SK-N-SH treated with all-trans-retinoic acid at 6 μM for 48 hours (cell line): ENCODE measurements at regions not wholly inside any gene's neighbourhood (a gene's known extent, or its start where the extent isn't known, plus 50 kb on each side); places are given as distances from the start of the nearest gene placed in this dataset.

Experiments
- ATAC-seq: fragments of 200-7000 bp; cut with Tn5 transposase; 3 replicates; pipeline ENCODE4 v1.9.1; 2020; ENCODE audit warnings: mild to moderate bottlenecking, moderate library complexity
- ARNTL ChIP-seq: fragments of 450-650 bp; formaldehyde crosslinking; IDR thresholded peaks from 2 replicates; pipeline ENCODE4 v1.5.0; 2020; ENCODE audit warnings: low read depth, mild to moderate bottlenecking, moderate library complexity, borderline replicate concordance
- BACH2 ChIP-seq: fragments of 250-450 bp; sonication (Bioruptor Pico); IDR thresholded peaks from 2 replicates; pipeline ENCODE4 v1.9.0; 2021; ENCODE audit warnings: mild to moderate bottlenecking, borderline replicate concordance
- CSDC2 ChIP-seq: fragments of 250-450 bp; sonication (Bioruptor Pico); IDR thresholded peaks from 2 replicates; pipeline ENCODE4 v1.5.0; 2020; ENCODE audit warnings: mild to moderate bottlenecking, moderate library complexity
- ESRRG ChIP-seq: fragments of 250-450 bp; sonication (Bioruptor Pico); IDR thresholded peaks from 2 replicates; pipeline ENCODE4 v1.6.1; 2021; ENCODE audit warnings: mild to moderate bottlenecking
- ISL1 ChIP-seq: fragments of 250-450 bp; sonication (Bioruptor Pico); IDR thresholded peaks from 2 replicates; pipeline ENCODE4 v2.1.2; 2022; ENCODE audit warnings: mild to moderate bottlenecking, moderate library complexity
- OSR1 ChIP-seq: fragments of 250-450 bp; sonication (Bioruptor Pico); IDR thresholded peaks from 2 replicates; pipeline ENCODE4 v1.8.0; 2022; ENCODE audit warnings: moderate library complexity, mild to moderate bottlenecking, inconsistent platforms
- PPARA ChIP-seq: fragments of 250-450 bp; sonication (Bioruptor Pico); IDR thresholded peaks from 2 replicates; pipeline ENCODE4 v1.5.0; 2020; ENCODE audit warnings: mild to moderate bottlenecking, borderline replicate concordance
- RARB ChIP-seq: fragments of 250-450 bp; sonication (Bioruptor Pico); IDR thresholded peaks from 2 replicates; pipeline ENCODE4 v1.8.0; 2021; ENCODE audit warnings: mild to moderate bottlenecking, moderate library complexity
- SNAI2 ChIP-seq: fragments of 250-450 bp; sonication (Bioruptor Pico); IDR thresholded peaks from 2 replicates; pipeline ENCODE4 v1.5.0; 2020; ENCODE audit warnings: mild to moderate bottlenecking, moderate library complexity
- TCF4 ChIP-seq: fragments of 250-450 bp; sonication (Bioruptor Pico); IDR thresholded peaks from 2 replicates; pipeline ENCODE4 v1.8.0; 2021; ENCODE audit warnings: mild to moderate bottlenecking, moderate library complexity, borderline replicate concordance
- TOX ChIP-seq: fragments of 250-450 bp; sonication (Bioruptor Pico); IDR thresholded peaks from 2 replicates; pipeline ENCODE4 v1.8.0; 2021; ENCODE audit warnings: mild to moderate bottlenecking, moderate library complexity, borderline replicate concordance
- ZC3H10 ChIP-seq: fragments of 250-450 bp; sonication (Bioruptor Pico); IDR thresholded peaks from 2 replicates; pipeline ENCODE4 v1.5.1; 2021; ENCODE audit warnings: mild to moderate bottlenecking, moderate library complexity
- ZFP3 ChIP-seq: fragments of 250-450 bp; sonication (Bioruptor Pico); IDR thresholded peaks from 2 replicates; pipeline ENCODE4 v1.5.0; 2020; ENCODE audit warnings: mild to moderate bottlenecking, moderate library complexity
- ZFP30 ChIP-seq: fragments of 450-650 bp; formaldehyde crosslinking; IDR thresholded peaks from 2 replicates; pipeline ENCODE4 v1.5.0; 2022; ENCODE audit warnings: mild to moderate bottlenecking, moderate library complexity
- ZNF565 ChIP-seq: fragments of 450-650 bp; formaldehyde crosslinking; conservative IDR thresholded peaks from 2 replicates; pipeline ENCODE4 v1.5.0; 2020; ENCODE audit warnings: low read depth, mild to moderate bottlenecking, moderate library complexity
- ZNF70 ChIP-seq: fragments of 450-650 bp; formaldehyde crosslinking; IDR thresholded peaks from 2 replicates; pipeline ENCODE4 v1.5.0; 2020; ENCODE audit warnings: mild to moderate bottlenecking, moderate library complexity
- ZNF8 ChIP-seq: fragments of 450-650 bp; formaldehyde crosslinking; IDR thresholded peaks from 2 replicates; pipeline ENCODE4 v1.5.0; 2020; ENCODE audit warnings: mild to moderate bottlenecking, moderate library complexity
- TF ChIP-seq, protein P1 (sequence below): fragments of 250-450 bp; sonication (Bioruptor Pico); IDR thresholded peaks from 2 replicates; pipeline ENCODE4 v1.5.1; 2020; ENCODE audit warnings: low read depth, mild to moderate bottlenecking, moderate library complexity
- TF ChIP-seq, protein P2 (sequence below): fragments of 250-450 bp; sonication (Bioruptor Pico); IDR thresholded peaks from 2 replicates; pipeline ENCODE4 v1.8.0; 2021; ENCODE audit warnings: low read depth, mild to moderate bottlenecking, moderate library complexity, borderline replicate concordance
- TF ChIP-seq, protein P3 (sequence below): fragments of 250-450 bp; sonication (Bioruptor Pico); IDR thresholded peaks from 2 replicates; pipeline ENCODE4 v1.5.0; 2020; ENCODE audit warnings: mild to moderate bottlenecking, moderate library complexity
- TF ChIP-seq, protein P4 (sequence below): fragments of 250-450 bp; sonication (Bioruptor Pico); IDR thresholded peaks from 2 replicates; pipeline ENCODE4 v1.8.0; 2020; ENCODE audit warnings: mild to moderate bottlenecking, moderate library complexity, borderline replicate concordance
- TF ChIP-seq, protein P5 (sequence below): fragments of 250-450 bp; sonication (Bioruptor Pico); IDR thresholded peaks from 2 replicates; pipeline ENCODE4 v1.5.1; 2021; ENCODE audit warnings: mild to moderate bottlenecking, moderate library complexity

DNA sequence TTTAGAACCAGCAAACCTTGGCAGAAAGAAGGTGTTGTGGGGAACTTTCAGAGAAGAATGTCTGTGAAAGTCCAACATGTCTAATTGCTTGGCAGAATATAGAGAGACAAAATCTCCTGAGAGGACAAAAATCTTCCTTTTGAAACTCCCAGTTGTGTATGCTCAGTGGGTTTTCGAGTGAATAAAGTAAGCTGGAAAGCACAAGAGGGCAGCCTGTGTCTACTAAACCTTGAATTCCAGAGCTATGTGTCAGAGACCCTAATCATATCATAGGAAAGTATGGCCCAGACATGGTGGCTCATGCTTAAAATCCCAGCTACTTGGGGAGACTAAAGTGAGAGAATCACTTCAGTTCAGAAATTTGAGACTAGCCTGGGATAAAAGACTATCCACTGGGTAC is 661.2 kb downstream of the SLC16A7 start:
- peak; percentile 68 for ATAC-seq
- TF ChIP-seq BACH2 (CRISPR knock-in tag) (no peak), ARNTL (CRISPR knock-in tag) (no peak), ZC3H10 (no peak), CSDC2 (CRISPR knock-in tag) (no peak), ZFP3 (CRISPR knock-in tag) (no peak), ISL1 (CRISPR knock-in tag) (no peak)
- TF ChIP-seq, protein P1, sequence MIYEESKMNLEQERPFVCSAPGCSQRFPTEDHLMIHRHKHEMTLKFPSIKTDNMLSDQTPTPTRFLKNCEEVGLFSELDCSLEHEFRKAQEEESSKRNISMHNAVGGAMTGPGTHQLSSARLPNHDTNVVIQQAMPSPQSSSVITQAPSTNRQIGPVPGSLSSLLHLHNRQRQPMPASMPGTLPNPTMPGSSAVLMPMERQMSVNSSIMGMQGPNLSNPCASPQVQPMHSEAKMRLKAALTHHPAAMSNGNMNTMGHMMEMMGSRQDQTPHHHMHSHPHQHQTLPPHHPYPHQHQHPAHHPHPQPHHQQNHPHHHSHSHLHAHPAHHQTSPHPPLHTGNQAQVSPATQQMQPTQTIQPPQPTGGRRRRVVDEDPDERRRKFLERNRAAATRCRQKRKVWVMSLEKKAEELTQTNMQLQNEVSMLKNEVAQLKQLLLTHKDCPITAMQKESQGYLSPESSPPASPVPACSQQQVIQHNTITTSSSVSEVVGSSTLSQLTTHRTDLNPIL (CRISPR knock-in tag), result no peak

DNA sequence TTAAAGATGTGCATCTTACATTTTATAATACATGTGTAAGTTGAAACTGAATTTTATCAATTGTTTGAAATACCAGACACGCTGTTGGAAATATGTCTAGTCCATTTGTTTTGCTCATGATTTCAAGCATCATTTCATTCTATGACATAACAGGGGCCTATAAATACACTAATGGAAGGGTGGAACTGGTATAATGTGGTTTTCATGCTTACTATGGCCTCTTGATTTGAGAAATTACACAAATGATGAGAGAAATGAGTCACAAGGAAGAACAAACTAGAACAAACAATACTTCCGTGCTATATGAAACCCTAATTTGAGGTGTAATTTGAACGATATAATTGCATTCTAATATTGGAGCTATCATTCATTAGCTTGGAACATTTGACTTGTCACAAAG is 663.4 kb downstream of the SLC16A7 start:
- TF ChIP-seq TCF4 (CRISPR knock-in tag), result no peak
- TF ChIP-seq, protein P2, sequence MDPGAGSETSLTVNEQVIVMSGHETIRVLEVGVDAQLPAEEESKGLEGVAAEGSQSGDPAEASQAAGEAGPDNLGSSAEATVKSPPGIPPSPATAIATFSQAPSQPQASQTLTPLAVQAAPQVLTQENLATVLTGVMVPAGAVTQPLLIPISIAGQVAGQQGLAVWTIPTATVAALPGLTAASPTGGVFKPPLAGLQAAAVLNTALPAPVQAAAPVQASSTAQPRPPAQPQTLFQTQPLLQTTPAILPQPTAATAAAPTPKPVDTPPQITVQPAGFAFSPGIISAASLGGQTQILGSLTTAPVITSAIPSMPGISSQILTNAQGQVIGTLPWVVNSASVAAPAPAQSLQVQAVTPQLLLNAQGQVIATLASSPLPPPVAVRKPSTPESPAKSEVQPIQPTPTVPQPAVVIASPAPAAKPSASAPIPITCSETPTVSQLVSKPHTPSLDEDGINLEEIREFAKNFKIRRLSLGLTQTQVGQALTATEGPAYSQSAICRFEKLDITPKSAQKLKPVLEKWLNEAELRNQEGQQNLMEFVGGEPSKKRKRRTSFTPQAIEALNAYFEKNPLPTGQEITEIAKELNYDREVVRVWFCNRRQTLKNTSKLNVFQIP, result no peak
- no peak for TF ChIP-seq ISL1 (CRISPR knock-in tag)
- no peak for TF ChIP-seq CSDC2 (CRISPR knock-in tag)
- TF ChIP-seq, protein P3, sequence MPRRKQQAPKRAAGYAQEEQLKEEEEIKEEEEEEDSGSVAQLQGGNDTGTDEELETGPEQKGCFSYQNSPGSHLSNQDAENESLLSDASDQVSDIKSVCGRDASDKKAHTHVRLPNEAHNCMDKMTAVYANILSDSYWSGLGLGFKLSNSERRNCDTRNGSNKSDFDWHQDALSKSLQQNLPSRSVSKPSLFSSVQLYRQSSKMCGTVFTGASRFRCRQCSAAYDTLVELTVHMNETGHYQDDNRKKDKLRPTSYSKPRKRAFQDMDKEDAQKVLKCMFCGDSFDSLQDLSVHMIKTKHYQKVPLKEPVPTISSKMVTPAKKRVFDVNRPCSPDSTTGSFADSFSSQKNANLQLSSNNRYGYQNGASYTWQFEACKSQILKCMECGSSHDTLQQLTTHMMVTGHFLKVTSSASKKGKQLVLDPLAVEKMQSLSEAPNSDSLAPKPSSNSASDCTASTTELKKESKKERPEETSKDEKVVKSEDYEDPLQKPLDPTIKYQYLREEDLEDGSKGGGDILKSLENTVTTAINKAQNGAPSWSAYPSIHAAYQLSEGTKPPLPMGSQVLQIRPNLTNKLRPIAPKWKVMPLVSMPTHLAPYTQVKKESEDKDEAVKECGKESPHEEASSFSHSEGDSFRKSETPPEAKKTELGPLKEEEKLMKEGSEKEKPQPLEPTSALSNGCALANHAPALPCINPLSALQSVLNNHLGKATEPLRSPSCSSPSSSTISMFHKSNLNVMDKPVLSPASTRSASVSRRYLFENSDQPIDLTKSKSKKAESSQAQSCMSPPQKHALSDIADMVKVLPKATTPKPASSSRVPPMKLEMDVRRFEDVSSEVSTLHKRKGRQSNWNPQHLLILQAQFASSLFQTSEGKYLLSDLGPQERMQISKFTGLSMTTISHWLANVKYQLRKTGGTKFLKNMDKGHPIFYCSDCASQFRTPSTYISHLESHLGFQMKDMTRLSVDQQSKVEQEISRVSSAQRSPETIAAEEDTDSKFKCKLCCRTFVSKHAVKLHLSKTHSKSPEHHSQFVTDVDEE (CRISPR knock-in tag), result no peak
- no peak for TF ChIP-seq OSR1 (CRISPR knock-in tag)
- TF ChIP-seq ZNF565, result no peak
- ATAC-seq, result no peak

DNA sequence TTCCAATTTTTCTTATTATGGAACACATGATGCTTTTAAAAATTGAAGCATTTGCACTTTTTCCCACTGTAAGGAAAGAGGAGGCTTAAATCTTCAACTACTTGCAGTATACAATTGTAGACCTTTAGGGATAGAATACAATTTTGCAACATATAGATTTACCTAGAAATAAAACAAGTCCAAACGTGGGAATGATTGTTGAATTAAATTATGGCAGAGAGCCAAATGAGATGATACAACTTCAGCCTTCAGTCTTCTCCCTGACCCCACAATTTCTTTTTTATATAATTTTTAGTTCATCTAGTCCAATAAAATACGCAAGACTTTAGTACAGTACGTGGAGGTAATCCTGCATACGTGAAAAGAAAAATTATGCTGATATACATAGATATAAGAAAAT is 666.5 kb downstream of the SLC16A7 start:
- TF ChIP-seq BACH2 (CRISPR knock-in tag), result no peak
- TF ChIP-seq CSDC2 (CRISPR knock-in tag), result no peak
- no peak for TF ChIP-seq TOX (CRISPR knock-in tag)
- no peak for TF ChIP-seq ZFP3 (CRISPR knock-in tag)
- no peak for TF ChIP-seq ZFP30 (CRISPR knock-in tag)
- TF ChIP-seq ZNF565, result no peak
- TF ChIP-seq, protein P2, result no peak
- TF ChIP-seq, protein P4, sequence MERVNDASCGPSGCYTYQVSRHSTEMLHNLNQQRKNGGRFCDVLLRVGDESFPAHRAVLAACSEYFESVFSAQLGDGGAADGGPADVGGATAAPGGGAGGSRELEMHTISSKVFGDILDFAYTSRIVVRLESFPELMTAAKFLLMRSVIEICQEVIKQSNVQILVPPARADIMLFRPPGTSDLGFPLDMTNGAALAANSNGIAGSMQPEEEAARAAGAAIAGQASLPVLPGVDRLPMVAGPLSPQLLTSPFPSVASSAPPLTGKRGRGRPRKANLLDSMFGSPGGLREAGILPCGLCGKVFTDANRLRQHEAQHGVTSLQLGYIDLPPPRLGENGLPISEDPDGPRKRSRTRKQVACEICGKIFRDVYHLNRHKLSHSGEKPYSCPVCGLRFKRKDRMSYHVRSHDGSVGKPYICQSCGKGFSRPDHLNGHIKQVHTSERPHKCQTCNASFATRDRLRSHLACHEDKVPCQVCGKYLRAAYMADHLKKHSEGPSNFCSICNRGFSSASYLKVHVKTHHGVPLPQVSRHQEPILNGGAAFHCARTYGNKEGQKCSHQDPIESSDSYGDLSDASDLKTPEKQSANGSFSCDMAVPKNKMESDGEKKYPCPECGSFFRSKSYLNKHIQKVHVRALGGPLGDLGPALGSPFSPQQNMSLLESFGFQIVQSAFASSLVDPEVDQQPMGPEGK (CRISPR knock-in tag), result no peak
- TF ChIP-seq, protein P1 (CRISPR knock-in tag), result no peak
- no peak for TF ChIP-seq SNAI2 (CRISPR knock-in tag)
- TF ChIP-seq, protein P5, sequence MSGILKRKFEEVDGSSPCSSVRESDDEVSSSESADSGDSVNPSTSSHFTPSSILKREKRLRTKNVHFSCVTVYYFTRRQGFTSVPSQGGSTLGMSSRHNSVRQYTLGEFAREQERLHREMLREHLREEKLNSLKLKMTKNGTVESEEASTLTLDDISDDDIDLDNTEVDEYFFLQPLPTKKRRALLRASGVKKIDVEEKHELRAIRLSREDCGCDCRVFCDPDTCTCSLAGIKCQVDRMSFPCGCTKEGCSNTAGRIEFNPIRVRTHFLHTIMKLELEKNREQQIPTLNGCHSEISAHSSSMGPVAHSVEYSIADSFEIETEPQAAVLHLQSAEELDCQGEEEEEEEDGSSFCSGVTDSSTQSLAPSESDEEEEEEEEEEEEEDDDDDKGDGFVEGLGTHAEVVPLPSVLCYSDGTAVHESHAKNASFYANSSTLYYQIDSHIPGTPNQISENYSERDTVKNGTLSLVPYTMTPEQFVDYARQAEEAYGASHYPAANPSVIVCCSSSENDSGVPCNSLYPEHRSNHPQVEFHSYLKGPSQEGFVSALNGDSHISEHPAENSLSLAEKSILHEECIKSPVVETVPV, result no peak
- no peak for TF ChIP-seq ZNF70 (CRISPR knock-in tag)
- no peak for TF ChIP-seq RARB (CRISPR knock-in tag)
- TF ChIP-seq ISL1 (CRISPR knock-in tag), result no peak
- TF ChIP-seq OSR1 (CRISPR knock-in tag), result no peak
- no peak for TF ChIP-seq ZNF8
- no peak for TF ChIP-seq PPARA (CRISPR knock-in tag)
- TF ChIP-seq TCF4 (CRISPR knock-in tag), result no peak
- TF ChIP-seq ESRRG (CRISPR knock-in tag), result no peak
- no peak for TF ChIP-seq ZC3H10
- no peak for ATAC-seq
